HG03060 (cell line): ENCODE measurements at regions not wholly inside any gene's neighbourhood (a gene's known extent, or its start where the extent isn't known, plus 50 kb on each side); places are given as distances from the start of the nearest gene placed in this dataset.
"Not testable (repeated sequence)": the region's sequence is repeated elsewhere in the genome, so short reads cannot be mapped to it uniquely, and the experiment has no call there.

Experiments used
- ATAC-seq: cut with Tn5 transposase; IDR thresholded peaks from one replicate; pipeline ENCODE4 v1.9.1; 2021; ENCODE audit warnings: low read depth, moderate number of reproducible peaks; ENCODE audit not compliant: unreplicated experiment

DNA sequence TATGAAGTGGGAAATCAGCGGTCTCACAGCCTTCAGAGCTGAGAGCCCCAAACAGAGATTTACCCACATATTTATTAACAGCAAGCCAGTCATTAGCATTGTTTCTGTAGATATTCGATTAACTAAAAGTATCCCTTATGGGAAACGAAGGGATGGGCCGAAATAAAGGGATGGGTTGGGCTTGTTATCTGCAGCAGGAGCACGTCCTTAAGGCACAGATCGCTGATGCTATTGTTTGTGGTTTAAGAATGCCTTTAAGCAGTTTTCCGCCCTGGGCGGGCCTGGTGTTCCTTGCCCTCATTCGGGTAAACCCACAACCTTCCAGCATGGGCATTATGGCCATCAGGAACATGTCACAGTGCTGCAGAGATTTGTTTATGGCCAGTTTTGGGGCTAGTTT is 580.3 kb upstream of the CHD1 start:
- ATAC-seq = not testable (repeated sequence)

DNA sequence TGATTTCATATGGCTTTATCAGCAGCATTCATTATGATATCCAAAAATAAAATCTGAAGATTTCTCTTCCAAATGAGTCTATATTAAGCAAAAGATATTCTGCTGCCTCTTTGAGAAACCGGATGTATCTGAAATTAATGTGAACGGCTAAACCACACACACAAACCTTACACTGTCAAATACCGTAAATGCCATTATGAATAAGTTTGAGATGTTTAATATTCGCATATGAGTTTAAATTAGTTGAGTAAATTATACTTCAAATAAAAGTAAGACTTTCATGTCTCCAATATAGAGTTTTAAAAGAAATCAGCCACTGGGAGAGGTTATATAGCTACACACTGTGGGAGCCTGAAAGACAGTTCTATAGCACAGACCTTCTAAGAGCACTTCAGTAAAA is 566.6 kb upstream of the CHD1 start:
- ATAC-seq = not testable (repeated sequence)

DNA sequence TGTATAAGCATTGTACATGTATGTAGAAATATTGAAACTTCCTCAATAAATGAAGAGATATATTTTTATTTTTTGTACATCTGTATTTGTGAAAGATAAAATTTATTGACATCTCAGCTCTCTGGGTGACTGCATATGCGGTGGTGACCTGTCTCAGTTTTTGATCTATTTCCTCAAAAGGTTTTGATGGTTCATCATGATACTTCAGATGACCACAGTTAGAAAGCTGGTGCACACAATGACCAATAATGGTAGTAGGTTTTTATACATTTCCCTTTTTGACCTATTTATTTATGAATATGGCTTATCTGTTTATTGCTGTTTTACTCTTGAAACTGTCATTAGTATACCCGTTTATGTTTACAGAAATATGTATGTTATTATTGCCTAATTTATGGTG is 549.6 kb upstream of the CHD1 start:
- not testable (repeated sequence) for ATAC-seq

DNA sequence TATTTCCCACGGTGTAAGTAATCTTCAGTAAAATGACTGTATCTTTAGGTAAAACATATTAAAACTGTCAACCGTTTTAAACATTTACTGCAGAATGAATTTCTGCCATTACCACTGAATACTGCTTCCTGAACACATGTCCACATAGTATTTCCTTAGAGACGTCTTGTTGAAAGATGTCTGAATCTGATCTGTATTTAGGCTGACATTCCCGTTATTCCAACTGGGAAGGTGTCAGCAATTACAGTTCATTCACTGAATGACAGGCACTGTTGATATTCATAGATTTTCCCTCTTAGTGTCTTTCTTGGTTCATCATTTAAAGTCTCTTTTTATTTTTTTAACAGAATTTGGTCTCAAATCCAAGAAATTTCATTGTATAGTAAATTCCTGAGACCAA is 544.5 kb upstream of the CHD1 start:
- ATAC-seq = not testable (repeated sequence)

DNA sequence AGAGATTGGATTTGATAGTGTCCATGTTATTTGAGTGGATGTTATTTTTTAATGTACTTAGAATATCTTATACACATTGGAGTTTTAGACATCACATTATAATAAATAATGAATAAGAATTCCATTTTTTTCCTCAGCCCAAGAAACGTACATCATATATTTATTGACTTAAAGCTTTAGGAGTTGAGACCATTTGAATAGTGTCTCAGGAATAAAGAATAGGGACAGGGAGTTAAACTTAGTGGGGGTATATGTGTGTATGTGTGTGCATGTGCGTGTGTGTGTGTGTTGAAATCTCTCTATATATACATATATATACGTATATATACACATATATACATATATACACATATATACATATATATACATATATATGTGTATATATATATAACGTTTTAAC is 542.9 kb upstream of the CHD1 start:
- ATAC-seq = not testable (repeated sequence)

DNA sequence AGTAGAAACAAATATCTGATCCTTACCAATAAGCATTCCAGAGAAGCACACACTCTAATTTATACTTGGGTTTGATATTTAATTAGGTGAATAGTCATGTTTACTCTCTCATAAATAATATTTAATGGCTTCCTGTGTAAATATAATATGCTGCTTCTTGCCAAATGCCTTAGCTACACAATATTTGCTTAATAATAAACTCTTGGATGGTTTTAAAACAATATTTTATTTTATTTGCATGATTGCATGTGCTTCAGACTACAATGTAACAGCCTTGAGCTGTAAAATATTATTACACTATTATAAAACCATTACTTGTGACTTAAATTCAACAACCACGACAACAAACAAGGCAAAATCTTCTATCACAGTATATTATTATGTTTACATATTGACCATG is 542.4 kb upstream of the CHD1 start:
- not testable (repeated sequence) for ATAC-seq

DNA sequence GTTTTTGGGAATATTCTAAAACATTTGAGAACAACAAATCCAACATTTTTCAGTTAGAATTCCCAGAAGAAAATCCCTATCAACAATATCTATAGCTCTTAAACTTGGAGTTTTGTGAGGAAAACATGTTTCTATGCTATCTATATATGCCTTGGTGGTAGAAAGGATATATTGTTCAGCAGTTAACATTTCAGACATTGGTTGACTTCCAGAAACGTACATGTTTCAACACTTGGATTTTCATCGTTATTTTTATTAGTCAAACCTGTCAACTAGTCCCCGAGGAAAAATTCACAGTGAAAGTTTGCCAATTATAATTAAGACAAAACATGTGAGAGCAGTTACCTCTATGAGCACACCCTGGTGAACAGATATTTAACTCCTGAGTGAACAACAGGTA is 541.8 kb upstream of the CHD1 start:
- ATAC-seq = not testable (repeated sequence)

DNA sequence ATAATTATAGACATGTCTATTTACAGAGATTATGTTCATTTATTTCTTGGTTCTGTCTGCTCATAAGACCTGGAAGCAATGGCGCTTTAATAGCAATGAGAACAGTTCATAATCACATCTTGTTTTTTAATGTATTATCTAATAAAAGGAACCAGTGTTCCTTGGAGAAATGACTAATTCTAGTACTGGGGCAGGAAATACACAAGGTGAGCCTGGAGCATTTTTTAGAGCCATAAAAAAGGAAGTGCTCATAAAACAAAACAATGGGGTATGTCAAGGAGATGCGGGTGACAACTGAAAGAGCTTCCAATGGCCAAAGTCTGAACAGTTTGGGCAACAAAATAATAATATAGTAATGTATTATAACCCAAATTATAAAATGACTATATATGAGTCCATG is 531.9 kb upstream of the CHD1 start:
- no peak for ATAC-seq

DNA sequence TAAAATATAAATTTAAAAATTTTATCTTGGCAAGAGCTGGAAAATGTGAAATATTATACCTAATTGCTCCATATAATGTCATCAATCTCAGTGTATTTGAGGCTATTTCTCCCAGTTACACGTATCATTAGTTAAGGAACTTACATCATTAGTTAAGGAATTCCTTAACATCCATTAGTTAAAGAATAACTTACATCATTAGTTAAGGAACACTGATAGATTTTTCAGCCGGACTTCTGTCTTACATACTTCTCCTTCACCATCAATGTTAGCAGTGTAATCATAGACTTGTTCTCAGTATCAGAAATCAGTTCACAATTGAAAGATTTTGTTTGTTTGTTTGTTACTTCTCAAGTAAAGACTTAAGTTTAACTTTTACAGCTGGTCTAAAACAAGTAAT is 524.4 kb upstream of the CHD1 start:
- no peak for ATAC-seq

DNA sequence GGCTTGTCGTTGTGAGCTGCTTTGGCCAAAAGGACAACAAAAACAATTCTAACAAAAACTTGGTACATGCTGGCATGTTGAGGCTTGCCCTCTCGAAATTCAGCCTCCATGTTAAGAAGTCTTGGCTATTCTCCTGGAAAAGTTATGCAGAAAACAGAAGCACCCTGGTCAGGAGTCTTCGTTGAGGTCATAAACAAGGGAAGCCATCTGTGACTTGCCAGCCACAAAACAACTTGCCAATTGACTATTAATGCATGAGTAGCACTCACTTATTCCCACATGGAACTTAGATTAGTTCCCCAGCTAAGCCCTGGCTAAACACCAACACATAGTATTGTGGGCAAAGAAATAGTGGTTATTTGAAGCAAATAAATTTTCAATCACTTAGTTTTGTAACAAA is 521.0 kb upstream of the CHD1 start:
- no peak for ATAC-seq

DNA sequence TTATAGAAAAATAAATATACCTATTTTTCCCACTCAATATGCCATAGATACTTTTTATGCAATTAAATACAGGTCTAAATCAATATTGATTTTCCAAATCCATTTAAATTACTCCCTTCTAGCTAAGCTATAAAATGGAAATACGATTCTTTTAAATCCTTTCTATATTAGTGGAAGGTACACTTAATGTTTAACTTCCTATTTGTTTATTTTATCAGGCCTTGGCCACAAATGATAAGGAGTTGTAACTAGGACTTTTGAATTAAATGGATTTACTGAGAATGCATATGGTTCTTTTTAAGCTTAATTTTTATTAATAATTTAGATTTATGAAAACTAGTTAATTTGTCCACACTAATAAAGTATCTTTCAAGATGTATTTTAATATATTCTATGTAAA is 517.0 kb upstream of the CHD1 start:
- ATAC-seq = no peak

DNA sequence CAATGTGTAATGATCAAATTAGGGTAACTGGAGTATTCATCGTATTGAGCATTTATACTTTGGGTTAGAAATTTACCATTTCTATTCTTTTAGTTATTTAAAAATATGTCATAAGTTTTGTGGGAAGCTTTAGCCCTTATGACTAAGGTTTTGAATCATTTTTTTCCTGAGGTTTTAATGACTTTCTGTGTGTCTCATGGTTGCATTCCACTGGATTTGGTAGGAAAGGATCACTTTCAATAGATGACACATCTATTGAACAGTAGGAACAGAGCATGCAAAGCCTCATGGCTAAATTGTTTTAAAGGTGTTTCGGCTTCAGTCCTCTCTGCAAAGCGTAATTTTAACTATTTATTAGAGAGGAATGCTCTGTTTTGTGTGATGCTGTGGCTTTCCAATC is 512.4 kb upstream of the CHD1 start:
- no peak for ATAC-seq

DNA sequence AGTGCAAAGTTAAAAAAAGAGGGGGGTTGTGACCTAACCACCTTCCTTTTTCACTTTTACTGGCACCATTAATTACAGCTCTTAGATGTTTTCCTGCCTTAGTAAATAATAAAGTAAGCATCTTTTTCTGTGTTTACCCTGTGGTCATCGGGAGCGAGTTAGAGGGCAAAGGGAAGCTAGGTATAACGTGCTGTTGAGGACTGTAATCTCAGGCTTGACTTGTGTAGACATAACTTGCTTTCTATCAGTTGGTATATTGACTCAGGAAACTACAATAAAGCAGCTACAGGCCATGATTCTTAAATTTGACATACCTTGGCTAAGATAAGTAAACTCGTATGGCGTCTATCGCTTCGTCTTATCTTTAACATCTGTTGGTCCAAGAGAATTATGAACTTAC is 509.8 kb upstream of the CHD1 start:
- no peak for ATAC-seq

DNA sequence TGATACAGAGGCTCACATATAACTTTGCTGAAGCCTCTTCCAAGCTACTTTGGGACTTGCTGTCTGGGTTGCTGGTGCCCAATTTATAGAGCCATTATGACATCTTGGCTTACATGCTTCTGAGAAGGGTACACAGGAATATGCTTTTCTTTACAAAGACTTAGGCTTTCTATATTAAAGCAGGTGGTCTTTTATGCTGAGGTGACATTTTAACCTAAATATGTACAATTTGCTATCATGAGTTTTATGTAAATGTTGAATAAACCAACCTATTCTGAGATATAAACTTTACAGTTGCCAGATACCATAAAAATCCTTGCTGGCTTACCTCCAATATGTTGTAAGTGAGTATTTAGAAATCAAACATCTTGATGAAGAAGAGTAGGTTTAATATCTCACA is 509.2 kb upstream of the CHD1 start:
- no peak for ATAC-seq

DNA sequence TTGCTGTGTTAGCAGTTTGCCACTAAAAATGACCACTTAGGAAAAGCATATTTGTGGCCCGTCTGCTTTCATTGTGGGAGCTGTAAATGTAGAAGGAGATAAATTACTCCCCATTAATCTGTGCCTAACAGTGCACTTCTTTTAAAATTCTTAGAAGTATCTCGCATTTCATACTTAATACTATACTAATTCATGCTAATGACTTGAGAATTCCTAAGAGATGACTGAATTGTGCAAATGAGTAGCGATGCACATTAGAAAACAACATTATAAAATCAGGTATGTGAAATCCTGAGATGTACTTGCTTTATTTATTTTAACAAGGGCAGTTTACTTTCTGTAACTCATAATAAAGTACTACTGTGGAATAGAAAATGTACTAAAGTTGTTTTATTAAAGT is 494.6 kb upstream of the CHD1 start:
- ATAC-seq = not testable (repeated sequence)

DNA sequence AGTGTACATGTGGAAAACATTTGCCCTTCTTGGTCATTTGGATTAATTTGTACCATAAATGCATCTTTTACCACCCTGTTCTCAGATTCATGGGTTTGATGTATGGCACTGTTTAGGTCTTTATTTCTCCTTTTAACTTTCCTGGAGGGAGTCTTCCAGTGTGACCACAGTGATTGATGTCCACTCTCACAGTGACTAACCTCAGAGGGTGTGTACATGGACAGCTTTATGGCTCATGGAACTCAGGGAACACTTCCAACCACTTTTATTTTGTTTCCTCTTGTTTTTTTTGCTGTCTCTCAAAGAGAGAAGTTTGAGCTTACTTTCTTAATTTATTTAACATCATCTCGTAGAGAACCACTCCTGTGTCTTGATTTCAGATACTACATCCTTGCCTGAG is 489.8 kb upstream of the CHD1 start:
- not testable (repeated sequence) for ATAC-seq

DNA sequence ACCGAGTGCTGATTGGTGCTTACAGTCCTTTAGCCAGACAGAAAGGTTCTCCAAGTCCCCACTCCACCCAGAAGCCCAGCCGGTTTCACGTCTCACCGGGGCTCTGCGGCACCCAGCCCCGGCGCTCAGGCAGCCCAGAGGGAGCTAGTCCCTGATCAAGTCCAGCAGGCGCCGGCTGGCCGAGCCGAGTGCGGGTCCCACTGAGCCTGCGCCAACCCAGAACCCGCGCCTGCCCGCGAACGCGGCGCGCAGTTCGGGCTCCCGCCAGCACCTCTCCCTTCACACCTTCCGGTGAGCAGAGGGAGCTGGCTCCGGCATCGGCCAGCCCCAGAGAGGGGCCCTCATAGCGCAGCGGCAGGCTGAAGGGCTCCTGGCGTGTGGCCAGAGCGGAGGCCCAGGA is 481.6 kb upstream of the CHD1 start:
- ATAC-seq = not testable (repeated sequence)

DNA sequence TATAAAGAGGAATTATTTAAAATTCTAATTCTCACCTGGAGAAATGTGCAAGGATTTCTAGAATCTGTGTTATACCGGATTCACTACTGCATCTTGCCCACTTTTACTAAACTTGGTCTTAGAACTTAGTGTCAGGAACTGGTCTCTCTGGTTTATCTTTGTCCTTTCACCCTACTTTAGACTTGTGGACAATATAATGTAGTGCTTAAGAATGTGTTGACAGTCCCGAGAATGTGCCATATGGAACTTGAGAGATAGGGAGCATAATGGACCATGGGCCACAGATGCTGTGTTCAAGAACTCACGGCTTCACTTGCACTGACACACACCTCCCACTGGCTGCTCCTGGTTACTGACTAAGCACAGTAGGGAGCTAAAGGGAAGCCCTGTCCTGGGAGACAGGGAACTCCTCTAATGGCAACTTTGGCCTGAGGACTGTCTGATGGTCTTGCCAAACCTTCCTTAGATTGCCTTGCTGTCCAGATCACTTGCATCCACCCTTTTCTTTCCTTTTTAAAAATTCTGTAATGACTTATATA is 476.0 kb upstream of the CHD1 start:
- ATAC-seq = not testable (repeated sequence)

DNA sequence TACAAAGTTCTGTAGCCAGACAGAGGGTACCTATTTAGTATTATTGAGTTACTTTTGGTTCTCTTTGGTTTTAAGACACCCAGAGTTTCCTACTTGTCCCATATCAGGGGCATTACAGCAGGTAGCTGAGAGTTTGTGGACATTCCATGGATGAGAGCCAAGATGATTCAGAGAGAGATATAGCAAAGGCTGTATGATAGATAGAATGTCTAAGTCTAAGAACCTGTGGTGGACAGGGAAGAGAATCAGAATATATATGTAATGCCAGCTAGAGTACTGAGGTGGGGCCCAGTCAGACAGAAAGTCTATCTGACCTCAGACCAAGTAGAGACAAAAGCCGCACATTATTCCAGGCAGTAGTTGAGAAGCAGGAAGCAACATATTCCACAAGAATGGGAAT is 471.8 kb upstream of the CHD1 start:
- ATAC-seq = not testable (repeated sequence)

DNA sequence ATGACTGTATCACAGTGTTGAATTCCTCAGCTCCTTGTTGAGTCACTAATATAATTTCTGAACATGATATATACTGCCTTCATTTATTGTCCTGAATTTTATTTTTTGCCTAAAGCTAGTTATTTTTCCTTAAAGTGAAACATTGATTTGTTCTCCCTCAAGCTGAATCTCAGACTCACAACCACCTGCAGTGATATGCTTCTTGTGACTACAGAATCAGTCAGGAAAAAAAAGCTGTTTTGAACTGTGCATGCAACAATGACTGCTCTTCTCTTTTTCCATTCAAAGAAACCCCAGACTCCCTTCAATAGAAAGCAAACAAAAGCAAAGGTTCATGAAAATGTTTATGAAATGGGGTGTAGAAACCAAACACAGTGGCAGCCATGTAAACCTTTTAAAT is 470.2 kb upstream of the CHD1 start:
- no peak for ATAC-seq

DNA sequence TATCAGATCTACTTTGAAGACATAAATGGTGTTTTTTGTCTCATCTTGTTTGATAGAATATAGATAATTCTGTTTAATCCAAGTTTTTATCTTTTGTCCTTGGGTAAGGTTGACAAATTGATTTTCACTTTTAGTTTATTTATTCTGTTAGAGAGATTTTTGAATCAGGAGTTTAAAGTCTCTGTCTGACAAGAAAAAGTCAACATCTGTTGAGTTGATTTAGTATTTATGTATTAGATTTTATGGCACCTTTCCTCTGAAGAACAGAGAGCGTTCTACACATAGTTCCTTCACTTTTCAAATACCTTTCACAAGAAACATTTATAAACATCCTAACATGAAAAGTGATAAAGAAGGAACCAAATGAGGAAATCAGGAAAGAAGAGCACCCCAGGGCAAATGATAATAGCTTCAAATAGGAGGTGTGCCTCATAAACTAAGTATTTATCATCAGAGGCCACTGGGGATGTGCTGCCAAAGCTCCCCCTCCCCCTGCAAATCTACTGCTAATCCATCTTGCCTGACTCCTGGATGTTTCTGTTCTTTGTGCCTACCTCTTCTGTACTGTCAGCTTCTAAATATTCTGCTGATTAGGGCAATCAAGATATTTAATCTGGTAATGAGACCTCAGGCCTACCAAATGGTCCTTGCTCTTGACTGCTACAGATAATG is 457.7 kb upstream of the CHD1 start:
- no peak for ATAC-seq

DNA sequence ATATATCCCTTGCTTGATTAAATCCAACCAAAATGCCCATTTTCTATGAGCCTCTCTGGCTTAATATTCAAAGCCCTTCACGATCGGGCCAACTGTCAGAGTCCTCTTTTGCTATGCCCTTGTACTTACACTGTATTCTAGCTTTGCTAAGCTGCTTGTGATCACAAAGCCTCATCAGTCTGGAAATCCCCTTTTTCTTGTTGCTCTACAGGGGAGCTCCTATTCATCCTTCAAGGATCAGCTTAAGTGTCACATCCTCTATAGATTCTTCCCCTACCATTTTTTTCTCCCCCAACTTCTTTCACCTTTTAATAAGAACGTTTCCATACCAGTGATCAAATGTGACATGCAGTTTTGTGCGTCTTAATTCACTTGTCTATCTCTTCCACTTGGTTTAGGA is 450.4 kb upstream of the CHD1 start:
- ATAC-seq = no peak

DNA sequence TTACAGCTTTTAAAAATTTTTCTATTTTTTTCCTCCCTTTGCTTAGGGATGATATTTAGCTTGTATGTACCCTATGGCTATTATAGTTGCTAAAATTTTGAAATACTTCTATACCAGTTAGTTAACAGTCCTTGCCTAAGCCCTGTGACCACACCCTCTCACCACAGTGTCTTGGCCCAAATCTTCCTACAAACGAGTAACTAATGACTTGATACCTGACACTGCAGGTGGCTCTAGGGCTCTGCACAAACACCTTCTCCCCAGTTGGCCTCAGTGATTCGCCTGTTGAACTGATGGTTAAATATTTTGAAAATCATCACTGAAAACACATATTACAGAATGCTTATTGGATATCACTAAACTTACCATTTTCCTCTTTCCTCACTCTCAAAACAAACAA is 449.6 kb upstream of the CHD1 start:
- ATAC-seq = no peak
